Spleen (tissue), 11 donors: ENCODE measurements at regions not wholly inside any gene's neighbourhood (a gene's known extent, or its start where the extent isn't known, plus 50 kb on each side); places are given as distances from the start of the nearest gene placed in this dataset.

ENCODE experiments used
- DNase-seq: peaks from one replicate; pipeline ENCODE4 v3.0.0-alpha.2; 2020
- H3K27ac ChIP-seq, 8 donors: fragments of 200-600 bp; sonication (generic) in 7 of 8; 1 replicate in 4 of 8; 2 replicates in 4 of 8; pipeline versions ENCODE4 v1.5.0 to v1.8.0; 2016 to 2021; ENCODE audit warnings: inconsistent platforms in 4 of 8, mild to moderate bottlenecking in 4 of 8, moderate library complexity in 1 of 8
- H3K27me3 ChIP-seq, 7 donors: fragments of 200-600 bp; sonication (generic) in 6 of 7; replicated peaks in 1 of 7; 1 replicate in 4 of 7; 2 replicates in 3 of 7; pipeline versions ENCODE4 v1.5.0 to v1.8.0; 2016 to 2021; ENCODE audit warnings: inconsistent platforms in 3 of 7, mild to moderate bottlenecking in 1 of 7
- H3K36me3 ChIP-seq, 6 donors: fragments of 200-600 bp; sonication (generic) in 5 of 6; 1 replicate in 4 of 6; 2 replicates in 2 of 6; pipeline versions ENCODE4 v1.5.0 to v1.8.0; 2016 to 2021; ENCODE audit warnings: inconsistent platforms in 2 of 6
- H3K4me1 ChIP-seq, 6 donors: fragments of 200-600 bp; sonication (generic) in 5 of 6; 1 replicate in 3 of 6; 2 replicates in 3 of 6; pipeline versions ENCODE4 v1.5.0 to v1.8.0; 2016 to 2021; ENCODE audit warnings: inconsistent platforms in 3 of 6
- H3K4me3 ChIP-seq, 8 donors: fragments of 200-600 bp; sonication (generic) in 7 of 8; 1 replicate in 4 of 8; 2 replicates in 4 of 8; pipeline versions ENCODE4 v1.5.0 to v1.8.0; 2016 to 2021; ENCODE audit warnings: inconsistent platforms in 4 of 8, mild to moderate bottlenecking in 4 of 8, moderate library complexity in 2 of 8
- H3K9me3 ChIP-seq, 8 donors: fragments of 200-600 bp; sonication (generic) in 7 of 8; 1 replicate in 4 of 8; 2 replicates in 4 of 8; pipeline versions ENCODE4 v1.5.0 to v1.8.0; 2016 to 2021; ENCODE audit warnings: inconsistent platforms in 4 of 8
- CTCF ChIP-seq, 11 experiments: fragments of 200-600 bp in 7 of 11; fragments of 450-650 bp in 4 of 11; sonication (generic) in 4 of 11; IDR thresholded peaks in 8 of 11; conservative IDR thresholded peaks in 3 of 11; 1 replicate in 7 of 11; 2 replicates in 4 of 11; pipeline versions ENCODE4 v1.4.0 to v1.8.0; 2016 to 2021; ENCODE audit warnings: antibody characterized with exemption in 11 of 11, inconsistent platforms in 4 of 11, mild to moderate bottlenecking in 1 of 11
- POLR2A ChIP-seq, 3 donors: fragments of 450-650 bp; IDR thresholded peaks; one replicate each; pipeline ENCODE4 v1.5.1; 2017; ENCODE audit warnings: antibody characterized with exemption in 3 of 3, mild to moderate bottlenecking in 1 of 3
- POLR2AphosphoS5 ChIP-seq, 3 donors: sonication (generic); formaldehyde crosslinking; IDR thresholded peaks; one replicate each; pipeline ENCODE4 v1.5.1; 2017; ENCODE audit warnings: antibody characterized with exemption in 3 of 3
- WGBS, 5 donors: extraction: QIAGEN DNeasy Blood & Tissue Kit in 3 of 5; methylation state at CpG; one replicate each; pipeline versions ENCODE4 v1.1.5 to v1.1.7; 2013 to 2018; 5-methylcytosine and 5-hydroxymethylcytosine counted together
- intact Hi-C: fragments of 100-400 bp; cut with DNase I; formaldehyde crosslinking; loops from one replicate; pipeline ENCODE4 v1.15.0; 2023; ENCODE audit warnings: low total_unique reads
- donor health status: healthy with polysubstance abuse.
- donor health status: DM: no; HTN: no; CAD: no; lungs with moderate emphysema.
- donor health status: DM: no; HTN: no; CAD: no.
- donor health status: Bipolar disorder and iron deficiency.
- donor health status: healthy.
- donor health status: DM: no; HTN: no; CAD: no.
- donor health status: DM: yes; HTN: yes; CAD: no.

GRCh38 chr2:8139668-8140200 lies 542.1 kb upstream of the ID2 start:
- H3K4me1 ChIP-seq: peaks cover 0 to 15% (median 3%) of the 10 kb centered on the region in 6 donors
- no peak for DNase-seq
- H3K9me3 ChIP-seq: no peaks in the 10 kb centered on the region
- no peak overlapping the region for H3K27ac ChIP-seq
- TF ChIP-seq POLR2A (IDR thresholded peaks at IDR 0.05): no peak
- TF ChIP-seq POLR2AphosphoS5 (IDR thresholded peaks at IDR 0.05): no peak
- no peak for TF ChIP-seq CTCF (IDR thresholded peaks at IDR 0.05 in 8 of 11, conservative IDR thresholded peaks at IDR 0.05 in 3 of 11)
- no peak overlapping the region for H3K4me3 ChIP-seq
- intact Hi-C loops: no loop called here
- WGBS, 5 donors: 49 to 68% (median 52%) methylated on average over 2 of the region's 2 CpGs
- no peaks in the 10 kb centered on the region for H3K36me3 ChIP-seq
- no peaks in the 10 kb centered on the region for H3K27me3 ChIP-seq

- no peaks in the 10 kb centered on the region for H3K27me3 ChIP-seq
- H3K4me3 ChIP-seq: no peak overlapping the region
- no peaks in the 10 kb centered on the region for H3K9me3 ChIP-seq
- WGBS, 5 donors: 88 to 96% (median 92%) methylated on average over 5 of the region's 5 CpGs
- TF ChIP-seq CTCF (IDR thresholded peaks at IDR 0.05 in 8 of 11, conservative IDR thresholded peaks at IDR 0.05 in 3 of 11): no peak
- no peak for TF ChIP-seq POLR2AphosphoS5 (IDR thresholded peaks at IDR 0.05)
- no peak for TF ChIP-seq POLR2A (IDR thresholded peaks at IDR 0.05)
- intact Hi-C loops: no loop called here
- no peaks in the 10 kb centered on the region for H3K36me3 ChIP-seq
- H3K4me1 ChIP-seq: peaks cover 0 to 7% (median 0%) of the 10 kb centered on the region in 6 donors
- no peak overlapping the region for H3K27ac ChIP-seq
- no peak for DNase-seq
Observed at GRCh38 chr2:8141079-8141707, 540.7 kb upstream of the ID2 start.

GRCh38 chr2:8141780-8142179 lies 540.1 kb upstream of the ID2 start:
- no peaks in the 10 kb centered on the region for H3K9me3 ChIP-seq
- intact Hi-C loops: no loop called here
- WGBS, 5 donors: 85 to 95% (median 89%) methylated on average over 6 of the region's 6 CpGs
- no peaks in the 10 kb centered on the region for H3K27me3 ChIP-seq
- no peaks in the 10 kb centered on the region for H3K36me3 ChIP-seq
- H3K4me3 ChIP-seq: no peak overlapping the region
- no peak overlapping the region for H3K27ac ChIP-seq
- H3K4me1 ChIP-seq: peaks cover 0 to 11% (median 0%) of the 10 kb centered on the region in 6 donors
- DNase-seq: no peak
- TF ChIP-seq POLR2A (IDR thresholded peaks at IDR 0.05) (no peak), CTCF (IDR thresholded peaks at IDR 0.05 in 8 of 11, conservative IDR thresholded peaks at IDR 0.05 in 3 of 11) (no peak), POLR2AphosphoS5 (IDR thresholded peaks at IDR 0.05) (no peak)

- H3K9me3 ChIP-seq: no peaks in the 10 kb centered on the region
- H3K36me3 ChIP-seq: no peaks in the 10 kb centered on the region
- H3K4me3 ChIP-seq: no peak overlapping the region
- intact Hi-C loops: no loop called here
- DNase-seq: no peak
- WGBS, 5 donors: 46 to 90% (median 77%) methylated on average over 1 of the region's 1 CpG
- no peak for TF ChIP-seq CTCF (IDR thresholded peaks at IDR 0.05 in 8 of 11, conservative IDR thresholded peaks at IDR 0.05 in 3 of 11)
- no peak for TF ChIP-seq POLR2AphosphoS5 (IDR thresholded peaks at IDR 0.05)
- H3K27me3 ChIP-seq: no peaks in the 10 kb centered on the region
- no peak overlapping the region for H3K27ac ChIP-seq
- peaks cover 0 to 11% (median 0%) of the 10 kb centered on the region in 6 donors for H3K4me1 ChIP-seq
Observed at GRCh38 chr2:8142461-8142860, 539.4 kb upstream of the ID2 start.
